NK-92 (cell line): ENCODE measurements at regions not wholly inside any gene's neighbourhood (a gene's known extent, or its start where the extent isn't known, plus 50 kb on each side); places are given as distances from the start of the nearest gene placed in this dataset.

Experiments used
- DNase-seq: peaks from one replicate; lab custom pipeline; 2025; ENCODE audit not compliant: unreplicated experiment; lab: John Stamatoyannopoulos, UW

DNA sequence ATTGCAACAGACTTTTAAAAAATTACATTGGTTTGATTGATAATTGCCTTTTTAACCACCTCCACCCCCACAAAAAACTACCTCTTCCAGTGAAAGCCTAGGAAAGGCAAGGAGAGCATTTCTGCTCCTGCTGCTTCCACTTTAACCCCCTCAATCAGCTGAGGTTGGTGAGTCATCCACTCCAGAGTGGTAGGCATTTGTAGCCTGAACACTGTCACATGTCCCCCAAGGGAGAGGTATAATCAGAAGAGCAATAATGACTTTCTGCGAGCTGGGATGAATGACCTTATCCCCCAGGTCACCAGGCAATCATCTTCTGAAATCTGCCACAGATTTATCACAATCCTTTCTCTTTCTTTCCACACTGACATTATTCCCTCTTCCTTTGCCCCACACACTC lies 126.6 kb upstream of the CAMK1G start:
- no peak for DNase-seq

DNA sequence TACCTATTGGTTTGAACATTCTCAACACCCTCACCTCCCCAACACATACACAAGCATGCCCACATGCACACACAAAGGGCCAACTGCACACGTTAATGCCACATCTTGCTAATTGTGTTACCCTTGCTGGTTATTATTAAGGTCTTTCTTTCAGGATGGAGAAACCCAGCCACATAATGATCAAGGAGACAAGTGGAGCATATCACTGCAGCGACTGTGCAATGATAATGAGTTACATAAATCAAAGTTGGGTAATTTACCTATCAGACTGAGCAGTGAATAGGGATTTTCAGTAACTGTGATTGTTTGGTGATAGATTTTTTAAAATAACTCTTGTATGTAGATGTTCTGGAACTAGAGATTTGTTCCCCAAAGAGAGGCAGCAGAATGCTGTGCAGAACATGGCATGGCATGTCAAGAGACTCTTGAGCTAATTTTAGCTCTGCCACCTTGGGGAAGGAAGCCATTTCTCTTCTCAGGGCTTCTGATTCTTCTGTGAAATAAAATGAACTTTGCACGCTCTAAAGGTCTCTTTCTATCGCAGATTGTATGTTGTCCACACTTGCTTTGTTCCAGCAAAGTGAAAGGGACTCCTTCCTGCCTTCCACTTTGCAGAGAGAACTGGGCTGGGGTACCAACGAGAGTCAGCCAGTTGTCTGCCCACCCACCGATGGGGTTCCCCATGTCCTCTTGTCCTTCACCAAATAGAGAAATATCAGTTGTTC lies 126.0 kb upstream of the CAMK1G start:
- DNase-seq, result no peak

DNA sequence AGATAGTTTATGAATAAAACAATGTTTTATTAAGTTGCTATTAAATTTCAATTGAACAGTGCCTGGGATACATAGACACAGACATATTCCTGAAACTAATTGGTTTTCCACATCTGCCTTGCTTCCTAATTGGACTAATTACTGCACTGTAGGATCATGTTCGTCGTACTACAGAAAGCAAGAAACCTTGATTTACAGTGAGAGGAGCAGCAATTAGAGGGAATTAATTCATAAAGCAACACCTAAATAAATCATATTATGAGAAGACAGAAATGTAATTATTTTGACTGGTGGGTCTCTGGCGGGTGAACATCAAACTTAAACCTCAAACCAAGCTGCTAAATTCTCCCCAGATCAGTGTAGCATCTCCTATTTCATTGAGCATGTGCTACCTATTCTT lies 124.6 kb upstream of the CAMK1G start:
- DNase-seq, result no peak

DNA sequence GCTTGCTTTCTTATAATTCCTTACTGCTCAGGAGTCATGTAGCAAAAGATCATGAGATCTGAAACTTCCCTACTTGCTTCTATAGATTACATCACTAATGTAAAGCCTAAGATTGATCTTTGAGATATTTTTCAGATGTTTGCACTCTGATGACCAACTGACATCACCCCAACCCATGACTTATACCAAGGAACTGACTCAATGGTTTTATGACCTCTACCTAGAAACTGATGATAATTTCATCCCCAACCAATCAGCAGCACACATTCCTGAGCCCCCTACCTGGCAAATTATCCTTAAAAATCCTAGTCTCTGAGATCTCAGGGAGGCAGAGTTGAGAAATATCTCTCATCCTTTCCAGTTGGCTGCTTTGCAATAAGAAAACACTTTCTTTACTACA lies 122.3 kb upstream of the CAMK1G start:
- DNase-seq, result no peak

- DNase-seq, result no peak
Observed at GRCh38 chr1:209462433-209462832, 121.1 kb upstream of the CAMK1G start.

DNA sequence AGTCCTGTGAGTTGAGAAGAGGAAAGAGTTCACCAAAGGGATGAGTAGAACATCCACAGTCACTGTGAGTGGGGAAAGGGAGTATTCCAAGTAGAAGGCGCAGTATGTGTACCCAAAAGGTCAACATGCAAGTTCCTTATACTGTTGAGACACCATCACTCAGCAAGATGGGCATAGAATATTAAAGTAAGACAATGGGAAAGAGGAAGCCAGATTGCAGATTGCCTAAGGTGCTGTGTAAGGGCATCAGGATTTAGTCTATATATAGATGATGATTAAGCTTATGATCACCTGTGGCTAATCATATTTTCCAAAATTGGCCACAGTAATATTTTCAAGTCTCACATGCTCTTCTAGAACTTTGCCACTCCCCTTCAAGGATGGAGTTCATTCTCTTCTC lies 120.1 kb upstream of the CAMK1G start:
- DNase-seq, result no peak

DNA sequence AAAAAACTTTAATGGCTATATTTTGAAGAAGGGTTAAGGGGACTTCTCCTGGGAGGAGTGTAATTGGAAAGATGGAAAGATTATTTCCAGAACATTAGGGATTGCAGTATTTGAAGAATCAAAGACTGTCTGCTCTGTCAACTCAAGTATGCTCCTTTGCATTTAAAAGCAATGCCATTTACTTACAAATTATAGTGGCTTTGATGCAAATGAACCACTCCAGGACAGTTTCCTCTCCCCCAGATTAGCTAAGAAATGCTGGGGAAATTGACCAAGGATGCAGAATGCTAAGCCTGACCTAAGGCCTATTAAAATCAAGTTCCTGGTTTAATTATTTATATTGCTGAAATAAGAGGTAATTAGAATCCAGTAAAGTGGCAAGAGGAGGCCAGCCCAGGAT lies 110.5 kb upstream of the CAMK1G start:
- DNase-seq, result no peak

DNA sequence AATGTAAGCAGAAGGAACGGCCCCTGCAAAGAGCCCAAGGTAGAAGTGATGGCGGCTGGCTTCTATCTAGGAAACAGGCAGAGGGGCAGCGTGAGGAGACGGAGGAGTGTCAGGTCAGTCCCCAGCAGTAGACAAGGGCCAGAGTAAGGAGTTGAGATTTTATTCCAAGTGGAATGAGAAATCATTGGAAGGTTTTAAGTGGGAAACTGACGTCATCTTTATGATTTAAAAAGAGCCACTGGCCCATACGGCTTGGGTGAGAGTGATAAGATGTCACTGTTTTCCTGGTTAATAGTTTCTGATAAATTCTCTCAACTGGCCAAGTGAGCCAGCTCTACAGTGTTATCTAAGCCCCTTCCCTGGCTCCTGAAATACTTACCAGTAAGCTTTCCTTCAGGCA lies 103.2 kb upstream of the CAMK1G start:
- no peak for DNase-seq

DNA sequence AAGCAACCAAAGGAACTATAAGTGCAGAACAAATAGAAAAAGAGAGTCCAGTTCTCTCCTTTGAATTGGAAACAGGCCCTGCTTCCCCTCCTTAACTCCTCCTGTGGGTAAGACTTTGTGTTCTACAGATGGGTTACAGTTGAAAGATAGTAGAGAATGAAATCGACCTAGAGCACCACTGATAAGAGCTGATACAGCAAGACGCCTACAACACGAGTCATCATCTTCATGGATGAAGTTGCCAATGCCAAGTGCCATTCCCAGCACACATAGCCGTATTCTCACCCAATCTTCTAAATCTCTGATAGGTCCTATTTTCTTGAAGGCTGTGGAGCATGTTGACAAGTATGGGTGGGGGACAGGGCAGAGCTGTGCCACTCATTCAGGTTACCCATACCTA lies 99.8 kb upstream of the CAMK1G start:
- no peak for DNase-seq

- DNase-seq, result no peak
Observed at GRCh38 chr1:209484429-209484828, 99.1 kb upstream of the CAMK1G start.

DNA sequence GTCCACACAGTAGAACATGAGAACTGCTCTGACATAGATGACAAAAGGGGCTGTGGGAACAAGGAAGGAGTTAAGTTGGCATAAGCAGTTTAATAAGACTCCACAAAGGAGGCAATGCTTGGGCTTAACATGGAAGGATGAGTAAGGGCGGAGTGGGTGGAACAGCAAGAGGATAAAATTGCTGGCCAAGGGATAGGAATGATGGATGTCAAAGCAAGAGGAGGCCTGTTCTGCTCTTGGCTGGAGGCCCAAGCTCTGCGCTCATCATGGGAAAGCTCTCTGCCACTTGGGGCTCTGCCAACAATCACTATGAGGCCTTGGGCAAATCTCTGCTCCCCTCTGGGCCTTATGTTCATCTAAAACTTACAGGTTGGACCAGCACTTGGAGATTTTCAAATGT lies 98.3 kb upstream of the CAMK1G start:
- DNase-seq, result no peak

GRCh38 chr1:209485751-209486150 lies 97.8 kb upstream of the CAMK1G start:
- DNase-seq, result no peak

DNA sequence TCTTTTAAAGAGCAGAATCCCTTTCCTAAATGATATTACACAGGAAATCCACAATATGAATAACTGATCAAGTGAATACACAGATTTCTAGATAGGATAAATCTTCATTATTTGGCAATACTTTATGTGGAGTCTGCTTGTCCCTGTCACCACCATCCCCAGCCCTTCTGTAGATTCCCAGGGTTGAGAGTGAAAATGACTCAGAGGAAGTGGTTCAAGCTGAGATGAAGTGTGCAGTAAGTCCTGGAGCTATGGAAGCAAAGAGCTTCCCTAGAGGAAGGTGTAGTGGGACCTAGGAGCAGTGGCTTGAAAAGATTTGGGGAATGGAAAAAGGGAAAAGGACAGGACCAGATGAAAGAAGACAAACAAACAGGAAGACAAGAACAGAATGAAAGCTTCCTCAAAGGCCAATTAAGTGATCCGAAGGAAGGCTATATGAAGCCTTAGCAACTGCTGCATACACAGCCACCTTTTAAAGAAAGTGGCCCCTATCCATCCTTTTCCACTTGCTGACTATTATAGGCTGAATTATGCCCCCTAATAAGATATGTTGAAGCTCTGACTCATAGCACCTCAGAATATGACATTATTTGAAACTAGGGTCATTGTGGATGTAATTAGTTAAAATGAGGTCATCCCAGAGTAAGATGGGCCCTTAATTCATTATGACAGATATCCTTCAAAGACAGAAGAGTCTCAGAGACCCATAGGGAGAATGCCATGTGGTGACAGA lies 96.5 kb upstream of the CAMK1G start:
- no peak for DNase-seq

DNA sequence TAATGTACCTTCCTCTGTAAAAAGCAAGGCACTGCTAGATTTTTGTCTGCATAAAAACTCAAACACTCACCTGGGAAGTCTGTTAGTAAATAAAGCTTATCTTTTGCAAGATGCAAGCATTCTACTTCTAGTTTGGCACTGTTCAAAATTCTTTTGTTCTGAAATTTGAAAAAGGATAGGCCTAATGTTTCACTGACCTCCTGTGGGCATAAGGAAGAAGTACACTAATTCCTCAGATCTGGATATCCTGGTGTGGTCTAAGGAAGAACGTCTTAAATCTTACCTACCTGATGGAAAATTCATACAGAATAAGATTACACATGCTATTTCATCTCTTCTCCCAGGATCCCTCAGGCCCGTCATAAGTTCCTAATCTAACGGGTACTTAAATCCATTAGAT lies 93.5 kb upstream of the CAMK1G start:
- DNase-seq, result no peak

- no peak for DNase-seq
Observed at GRCh38 chr1:209491031-209491430, 92.5 kb upstream of the CAMK1G start.

DNA sequence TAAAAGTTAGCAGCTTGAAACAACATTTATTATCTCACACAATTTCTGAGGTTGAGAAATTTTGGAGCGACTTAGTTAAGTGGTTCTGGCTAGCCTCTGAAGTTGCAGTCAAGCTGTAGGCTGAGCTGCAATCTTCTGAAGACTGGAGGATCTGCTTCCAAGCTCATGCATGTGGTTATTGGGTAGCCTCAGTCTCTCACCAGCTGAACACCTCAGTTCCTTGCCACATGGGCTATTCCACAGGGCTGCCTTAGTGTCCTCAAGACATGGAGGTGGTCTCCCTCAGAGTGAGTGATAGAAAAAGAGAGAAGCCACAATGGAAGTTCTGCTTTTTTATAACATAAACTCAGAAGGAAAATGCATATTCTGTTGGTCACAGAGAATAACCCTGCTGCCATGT lies 92.0 kb upstream of the CAMK1G start:
- no peak for DNase-seq

- DNase-seq, result no peak
Observed at GRCh38 chr1:209491897-209492296, 91.6 kb upstream of the CAMK1G start.

DNA sequence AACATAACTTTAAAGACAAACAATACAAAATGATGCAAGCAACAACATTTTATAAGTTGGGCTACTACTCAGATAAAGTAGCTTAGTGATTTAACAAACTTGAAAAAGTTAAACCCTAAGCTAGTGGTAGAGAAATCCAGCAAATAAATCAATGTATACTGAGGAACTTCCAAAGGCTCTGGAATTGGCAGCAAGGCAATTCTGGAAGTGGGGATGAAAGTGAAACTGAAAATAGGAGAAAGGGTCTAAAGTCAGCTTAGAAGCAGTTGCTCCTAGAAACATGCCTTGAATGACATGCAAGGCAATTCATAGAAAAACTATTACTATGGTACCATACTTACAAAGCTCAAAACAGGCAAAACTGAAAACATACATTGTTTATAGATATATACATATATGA lies 90.0 kb upstream of the CAMK1G start:
- DNase-seq, result no peak

DNA sequence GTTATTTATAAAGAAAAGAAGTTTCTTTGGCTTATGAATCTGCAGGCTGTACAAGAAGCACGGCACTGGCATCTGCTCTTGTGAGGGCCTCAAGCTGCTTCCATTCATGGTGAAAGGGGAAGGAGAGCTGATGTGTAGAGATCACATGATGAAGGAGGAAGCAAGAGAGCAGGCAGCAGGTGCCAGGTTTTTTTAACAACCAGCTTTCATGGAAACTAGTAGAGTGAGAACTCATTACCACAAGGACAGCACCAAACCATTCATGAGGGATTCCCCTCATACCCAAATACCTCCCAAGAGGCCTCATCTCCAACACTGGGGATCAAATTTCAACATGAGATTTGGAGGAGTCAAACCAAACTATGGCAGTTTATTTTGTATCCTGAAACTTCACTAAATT lies 85.8 kb upstream of the CAMK1G start:
- no peak for DNase-seq

- no peak for DNase-seq
Observed at GRCh38 chr1:209500993-209501392, 82.5 kb upstream of the CAMK1G start.

GRCh38 chr1:209503196-209503595 lies 80.3 kb upstream of the CAMK1G start:
- DNase-seq, result no peak

GRCh38 chr1:209504571-209504970 lies 78.9 kb upstream of the CAMK1G start:
- no peak for DNase-seq

DNA sequence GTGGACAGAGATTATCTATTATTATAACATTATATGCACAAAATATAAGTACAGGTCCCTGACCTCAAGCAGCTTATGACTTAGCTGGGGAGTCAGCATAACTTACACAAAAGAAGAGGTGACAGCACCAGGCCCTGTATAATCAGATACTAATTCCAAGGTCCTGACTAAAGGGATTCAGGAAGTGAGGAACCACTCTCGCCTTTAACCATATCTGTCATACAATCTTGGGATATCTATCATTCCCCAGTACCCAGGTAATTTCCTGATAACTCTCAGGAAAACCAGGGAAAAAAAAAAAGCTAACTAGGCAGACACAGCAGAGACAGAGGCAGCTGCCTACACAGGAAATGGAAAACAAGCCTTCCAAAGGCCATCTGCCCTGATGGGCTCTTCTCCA lies 78.5 kb upstream of the CAMK1G start:
- no peak for DNase-seq
